CD4-positive, alpha-beta T cell (primary cell): ENCODE measurements at regions not wholly inside any gene's neighbourhood (a gene's known extent, or its start where the extent isn't known, plus 50 kb on each side); places are given as distances from the start of the nearest gene placed in this dataset.
"Not testable (repeated sequence)": the region's sequence is repeated elsewhere in the genome, so short reads cannot be mapped to it uniquely, and the experiment has no call there.

Experiments used
- ATAC-seq: fragments of 200-7000 bp; cut with Tn5 transposase; one replicate; pipeline ENCODE4 v1.10.0; 2022; ENCODE audit warnings: mild to moderate bottlenecking; ENCODE audit not compliant: poor library complexity
- CTCF ChIA-PET: fragments of 350-600 bp; sonication (Branson Sonifier 250); formaldehyde crosslinking; loops from one replicate; lab custom pipeline; 2021; ENCODE audit warnings: antibody characterized with exemption, inconsistent platforms; lab: Charles Lee
- POLR2A ChIA-PET: fragments of 350-600 bp; sonication (Branson Sonifier 250); formaldehyde crosslinking; loops from one replicate; lab custom pipeline; 2021; ENCODE audit warnings: antibody characterized with exemption, inconsistent platforms; lab: Charles Lee
- DNase-seq, 14 experiments: peaks; one replicate each; pipeline ENCODE4 v3.0.0-alpha.2; 2013 to 2020; ENCODE audit warnings: mixed read lengths in 2 of 14
- H3K27ac ChIP-seq, 2 donors: one replicate each; pipeline versions ENCODE4 v1.5.1 to v1.7.0; 2013; ENCODE audit warnings: low read length in 2 of 2, low read depth in 1 of 2, mild to moderate bottlenecking in 1 of 2
- H3K27me3 ChIP-seq, 2 experiments: 1 replicate in 1 of 2; 2 replicates in 1 of 2; pipeline versions ENCODE4 v1.6.1 to v1.7.0; 2013; ENCODE audit warnings: low read length in 2 of 2, control low read depth in 1 of 2, mild to moderate bottlenecking in 1 of 2, moderate library complexity in 1 of 2; ENCODE audit not compliant: insufficient read depth in 2 of 2, control insufficient read depth in 1 of 2
- H3K36me3 ChIP-seq: one replicate; pipeline ENCODE4 v1.6.1; 2013; ENCODE audit warnings: low read length, control low read depth; ENCODE audit not compliant: insufficient read depth
- H3K4me1 ChIP-seq: one replicate; pipeline ENCODE4 v1.6.1; 2013; ENCODE audit warnings: low read length, control low read depth; ENCODE audit not compliant: insufficient read depth
- H3K4me3 ChIP-seq: one replicate; pipeline ENCODE4 v1.5.1; 2013; ENCODE audit warnings: mild to moderate bottlenecking, low read length, moderate library complexity
- H3K9me3 ChIP-seq, 2 experiments: 1 replicate in 1 of 2; 2 replicates in 1 of 2; pipeline versions ENCODE4 v1.6.1 to v1.7.0; 2013; ENCODE audit warnings: low read length in 2 of 2, mild to moderate bottlenecking in 2 of 2, control low read depth in 1 of 2, moderate library complexity in 1 of 2; ENCODE audit not compliant: control insufficient read depth in 1 of 2, insufficient read depth in 1 of 2
- H3K27ac Mint-ChIP-seq: one replicate; pipeline ENCODE4 v1.8.0; 2020; ENCODE audit warnings: mixed read lengths
- H3K27me3 Mint-ChIP-seq: one replicate; pipeline ENCODE4 v1.8.0; 2021; ENCODE audit warnings: mixed read lengths
- H3K36me3 Mint-ChIP-seq: one replicate; pipeline ENCODE4 v1.8.0; 2021; ENCODE audit warnings: low read depth, mixed read lengths
- H3K4me1 Mint-ChIP-seq: one replicate; pipeline ENCODE4 v1.8.0; 2021; ENCODE audit warnings: low read depth, mixed read lengths
- H3K4me3 Mint-ChIP-seq: one replicate; pipeline ENCODE4 v1.8.0; 2020; ENCODE audit warnings: mild to moderate bottlenecking, mixed read lengths
- H3K9me3 Mint-ChIP-seq: one replicate; pipeline ENCODE4 v1.8.0; 2020; ENCODE audit warnings: mixed read lengths
- CTCF ChIP-seq: fragments of 200-600 bp; IDR thresholded peaks from one replicate; pipeline ENCODE4 v1.8.0; 2022; ENCODE audit warnings: antibody characterized with exemption, mild to moderate bottlenecking
- intact Hi-C, 2 experiments: fragments of 100-400 bp; cut with DNase I in 1 of 2; cut with micrococcal nuclease in 1 of 2; formaldehyde crosslinking; loops; one replicate each; pipeline versions ENCODE4 v1.15.1 to v1.9.0; 2023 to 2025; cut with DNase I, micrococcal nuclease

- no peaks in the 10 kb centered on the region for H3K4me1 ChIP-seq
- H3K9me3 ChIP-seq = peaks cover 0 to 6% of the 10 kb centered on the region in 2 experiments
- no peak for ATAC-seq
- CTCF ChIA-PET = no interaction called here
- no peaks in the 10 kb centered on the region for H3K27me3 Mint-ChIP-seq
- no peaks in the 10 kb centered on the region for H3K36me3 Mint-ChIP-seq
- H3K9me3 Mint-ChIP-seq = no peaks in the 10 kb centered on the region
- POLR2A ChIA-PET = no interaction called here
- H3K4me3 ChIP-seq = no peak overlapping the region
- DNase-seq = no peak
- intact Hi-C loops = no loop called here
- H3K27ac Mint-ChIP-seq = no peak overlapping the region
- TF ChIP-seq CTCF = no peak
- H3K27me3 ChIP-seq = no peaks in the 10 kb centered on the region
- no peak overlapping the region for H3K4me3 Mint-ChIP-seq
- H3K4me1 Mint-ChIP-seq = no peaks in the 10 kb centered on the region
- H3K36me3 ChIP-seq = no peaks in the 10 kb centered on the region
- H3K27ac ChIP-seq = no peak overlapping the region
Observed at GRCh38 chr11:116044520-116044919, 540.3 kb upstream of the CADM1 start.

- Mint-ChIP-seq H3K4me1 (no peaks in the 10 kb centered on the region), H3K36me3 (no peaks in the 10 kb centered on the region), H3K9me3 (no peaks in the 10 kb centered on the region), H3K27ac (no peak overlapping the region), H3K27me3 (no peaks in the 10 kb centered on the region), H3K4me3 (no peak overlapping the region)
- intact Hi-C loops = no loop called here
- ATAC-seq (no peak), DNase-seq (no peak)
- Histone ChIP-seq H3K9me3 (peaks cover 0 to 6% of the 10 kb centered on the region in 2 experiments), H3K4me3 (no peak overlapping the region), H3K4me1 (no peaks in the 10 kb centered on the region), H3K27ac (no peak overlapping the region), H3K27me3 (no peaks in the 10 kb centered on the region), H3K36me3 (no peaks in the 10 kb centered on the region)
- TF ChIP-seq CTCF = no peak
- POLR2A ChIA-PET = no interaction called here
- CTCF ChIA-PET = no interaction called here
Observed at GRCh38 chr11:116043857-116044256, 539.6 kb upstream of the CADM1 start.

- H3K9me3 Mint-ChIP-seq, H3K4me3 ChIP-seq, H3K4me1 Mint-ChIP-seq, H3K36me3 Mint-ChIP-seq, POLR2A ChIA-PET, H3K9me3 ChIP-seq, H3K27ac ChIP-seq, H3K27ac Mint-ChIP-seq, DNase-seq, H3K4me3 Mint-ChIP-seq, H3K27me3 Mint-ChIP-seq, H3K4me1 ChIP-seq, H3K27me3 ChIP-seq, ATAC-seq, intact Hi-C loops, CTCF ChIA-PET, H3K36me3 ChIP-seq: not testable (repeated sequence)
Observed at GRCh38 chr11:116043059-116043458, 538.8 kb upstream of the CADM1 start.

- H3K4me3 Mint-ChIP-seq = no peak overlapping the region
- no peaks in the 10 kb centered on the region for H3K4me1 ChIP-seq
- ChIA-PET POLR2A (no interaction called here), CTCF (no interaction called here)
- H3K9me3 ChIP-seq = peaks cover 0 to 6% of the 10 kb centered on the region in 2 experiments
- H3K27ac ChIP-seq = no peak overlapping the region
- TF ChIP-seq CTCF = no peak
- no peak overlapping the region for H3K27ac Mint-ChIP-seq
- H3K4me3 ChIP-seq = no peak overlapping the region
- no peaks in the 10 kb centered on the region for H3K27me3 Mint-ChIP-seq
- no peaks in the 10 kb centered on the region for H3K9me3 Mint-ChIP-seq
- H3K36me3 Mint-ChIP-seq = no peaks in the 10 kb centered on the region
- intact Hi-C loops = no loop called here
- H3K27me3 ChIP-seq = no peaks in the 10 kb centered on the region
- H3K4me1 Mint-ChIP-seq = no peaks in the 10 kb centered on the region
- no peaks in the 10 kb centered on the region for H3K36me3 ChIP-seq
- DNase-seq (no peak), ATAC-seq (no peak)
Observed at GRCh38 chr11:116042146-116042545, 537.9 kb upstream of the CADM1 start.
